Astrocyte (in vitro differentiated cells and primary cell): ENCODE measurements at regions not wholly inside any gene's neighbourhood (a gene's known extent, or its start where the extent isn't known, plus 50 kb on each side); places are given as distances from the start of the nearest gene placed in this dataset.

Experiments
- EZH2 ChIP-seq: IDR thresholded peaks from 2 replicates; pipeline ENCODE4 v1.6.1; 2012; ENCODE audit warnings: mild to moderate bottlenecking, low read length, inconsistent platforms; ENCODE audit not compliant: insufficient read depth
- TF ChIP-seq, protein P1 (sequence below): IDR thresholded peaks from 2 replicates; pipeline ENCODE4 v1.5.1; 2011; ENCODE audit warnings: low read depth, mild to moderate bottlenecking, inconsistent platforms, low read length, moderate library complexity; ENCODE audit not compliant: insufficient read depth

GRCh38 chr19:28309070-28309469 is 903.9 kb downstream of the UQCRFS1 start:
- TF ChIP-seq, protein P1, sequence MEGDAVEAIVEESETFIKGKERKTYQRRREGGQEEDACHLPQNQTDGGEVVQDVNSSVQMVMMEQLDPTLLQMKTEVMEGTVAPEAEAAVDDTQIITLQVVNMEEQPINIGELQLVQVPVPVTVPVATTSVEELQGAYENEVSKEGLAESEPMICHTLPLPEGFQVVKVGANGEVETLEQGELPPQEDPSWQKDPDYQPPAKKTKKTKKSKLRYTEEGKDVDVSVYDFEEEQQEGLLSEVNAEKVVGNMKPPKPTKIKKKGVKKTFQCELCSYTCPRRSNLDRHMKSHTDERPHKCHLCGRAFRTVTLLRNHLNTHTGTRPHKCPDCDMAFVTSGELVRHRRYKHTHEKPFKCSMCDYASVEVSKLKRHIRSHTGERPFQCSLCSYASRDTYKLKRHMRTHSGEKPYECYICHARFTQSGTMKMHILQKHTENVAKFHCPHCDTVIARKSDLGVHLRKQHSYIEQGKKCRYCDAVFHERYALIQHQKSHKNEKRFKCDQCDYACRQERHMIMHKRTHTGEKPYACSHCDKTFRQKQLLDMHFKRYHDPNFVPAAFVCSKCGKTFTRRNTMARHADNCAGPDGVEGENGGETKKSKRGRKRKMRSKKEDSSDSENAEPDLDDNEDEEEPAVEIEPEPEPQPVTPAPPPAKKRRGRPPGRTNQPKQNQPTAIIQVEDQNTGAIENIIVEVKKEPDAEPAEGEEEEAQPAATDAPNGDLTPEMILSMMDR = no peak
- no peak for TF ChIP-seq EZH2
